Esophagus muscularis mucosa (tissue), 4 donors: ENCODE measurements at regions not wholly inside any gene's neighbourhood (a gene's known extent, or its start where the extent isn't known, plus 50 kb on each side); places are given as distances from the start of the nearest gene placed in this dataset.

ENCODE experiments used
- DNase-seq: peaks from one replicate; pipeline ENCODE4 v3.0.0-alpha.2; 2017; ENCODE audit errors: extremely low spot score
- H3K27ac ChIP-seq, 4 donors: fragments of 200-600 bp; sonication (generic); replicated peaks in 1 of 4; 1 replicate in 3 of 4; 2 replicates in 1 of 4; pipeline ENCODE4 v1.5.1; 2016 to 2019; ENCODE audit warnings: mild to moderate bottlenecking in 1 of 4
- H3K27me3 ChIP-seq, 4 donors: fragments of 200-600 bp; sonication (generic); one replicate each; pipeline versions ENCODE4 v1.5.1 to v1.6.0; 2016 to 2019
- H3K36me3 ChIP-seq, 4 donors: fragments of 200-600 bp; sonication (generic); one replicate each; pipeline ENCODE4 v1.5.1; 2016 to 2019
- H3K4me1 ChIP-seq, 4 donors: fragments of 200-600 bp; sonication (generic); one replicate each; pipeline ENCODE4 v1.5.1; 2016 to 2019
- H3K4me3 ChIP-seq, 4 donors: fragments of 200-600 bp; sonication (generic); 1 replicate in 2 of 4; 2 replicates in 2 of 4; pipeline ENCODE4 v1.5.1; 2016 to 2019; ENCODE audit warnings: mild to moderate bottlenecking in 4 of 4, moderate library complexity in 1 of 4
- H3K9me3 ChIP-seq, 4 donors: fragments of 200-600 bp; sonication (generic); 1 replicate in 3 of 4; 2 replicates in 1 of 4; pipeline ENCODE4 v1.5.1; 2016 to 2019
- CTCF ChIP-seq, 3 experiments: fragments of 200-600 bp in 2 of 3; fragments of 450-650 bp in 1 of 3; sonication (generic) in 2 of 3; IDR thresholded peaks; one replicate each; pipeline ENCODE4 v1.5.1; 2017 to 2019; ENCODE audit warnings: antibody characterized with exemption in 3 of 3, mild to moderate bottlenecking in 2 of 3, moderate library complexity in 1 of 3
- EP300 ChIP-seq: sonication (generic); formaldehyde crosslinking; IDR thresholded peaks from one replicate; pipeline ENCODE4 v1.6.1; 2017; ENCODE audit warnings: antibody characterized with exemption
- POLR2A ChIP-seq: fragments of 450-650 bp; IDR thresholded peaks from one replicate; pipeline ENCODE4 v1.6.1; 2017; ENCODE audit warnings: antibody characterized with exemption, moderate library complexity, mild to moderate bottlenecking, low read depth
- POLR2AphosphoS5 ChIP-seq, 2 donors: sonication (generic); formaldehyde crosslinking; IDR thresholded peaks; one replicate each; pipeline ENCODE4 v1.6.1; 2017; ENCODE audit warnings: antibody characterized with exemption in 2 of 2
- WGBS: methylation state at CpG from one replicate; pipeline ENCODE4 v1.1.5; 2018; 5-methylcytosine and 5-hydroxymethylcytosine counted together
- intact Hi-C: fragments of 100-400 bp; cut with DNase I; formaldehyde crosslinking; loops from one replicate; pipeline ENCODE4 v1.15.1; 2023

- Histone ChIP-seq H3K27me3 (no peaks in the 10 kb centered on the region), H3K36me3 (no peaks in the 10 kb centered on the region), H3K4me1 (peaks cover 14 to 34% (median 26%) of the 10 kb centered on the region in 4 donors), H3K9me3 (no peaks in the 10 kb centered on the region), H3K27ac (no peak overlapping the region), H3K4me3 (no peak overlapping the region)
- no peak for DNase-seq
- TF ChIP-seq POLR2A (no peak), EP300 (no peak), POLR2AphosphoS5 (IDR thresholded peaks at IDR 0.05) (no peak), CTCF (IDR thresholded peaks at IDR 0.05) (peak; percentile 77 to 88 (median 80))
- intact Hi-C loops, result loop anchor here (1.0 to 2.0 kb wide), 2 partner anchors 148 to 229 kb away; no protein-coding TSS in a partner anchor
- WGBS, result 28% methylated on average over 9 of the region's 14 CpGs
Measured at GRCh38 chr12:4855121-4855924, 54.4 kb upstream of the KCNA1 start.

GRCh38 chr12:4856596-4856995 is 53.1 kb upstream of the KCNA1 start:
- Histone ChIP-seq H3K4me3 (no peak overlapping the region), H3K27me3 (no peaks in the 10 kb centered on the region), H3K27ac (no peak overlapping the region), H3K36me3 (no peaks in the 10 kb centered on the region), H3K4me1 (peaks cover 16 to 42% (median 30%) of the 10 kb centered on the region in 4 donors), H3K9me3 (no peaks in the 10 kb centered on the region)
- no peak for DNase-seq
- no peak for TF ChIP-seq POLR2A
- TF ChIP-seq POLR2AphosphoS5 (IDR thresholded peaks at IDR 0.05), result no peak
- TF ChIP-seq EP300, result no peak
- TF ChIP-seq CTCF (IDR thresholded peaks at IDR 0.05), result no peak
- 77% methylated on average over 5 of the region's 5 CpGs for WGBS
- intact Hi-C loops, result no loop called here

- Histone ChIP-seq H3K4me1 (peaks cover 16 to 42% (median 30%) of the 10 kb centered on the region in 4 donors), H3K27ac (no peak overlapping the region), H3K36me3 (no peaks in the 10 kb centered on the region), H3K9me3 (no peaks in the 10 kb centered on the region), H3K27me3 (no peaks in the 10 kb centered on the region), H3K4me3 (peak overlapping the region; percentile 15 to 46 (median 25))
- TF ChIP-seq POLR2AphosphoS5 (IDR thresholded peaks at IDR 0.05) (no peak), POLR2A (no peak), EP300 (no peak), CTCF (IDR thresholded peaks at IDR 0.05) (peak; percentile 84 to 94 (median 87))
- intact Hi-C loops, result no loop called here
- DNase-seq, result no peak
- 10% methylated on average over 23 of the region's 24 CpGs for WGBS
Measured at GRCh38 chr12:4857472-4858291, 52.0 kb upstream of the KCNA1 start.

- H3K36me3 ChIP-seq, result no peaks in the 10 kb centered on the region
- H3K27ac ChIP-seq, result no peak overlapping the region
- no peaks in the 10 kb centered on the region for H3K9me3 ChIP-seq
- H3K4me3 ChIP-seq, result peak overlapping the region in 1 of 4 donors; percentile 19
- no peak for DNase-seq
- 53% methylated on average over 9 of the region's 9 CpGs for WGBS
- no peaks in the 10 kb centered on the region for H3K27me3 ChIP-seq
- intact Hi-C loops, result no loop called here
- TF ChIP-seq POLR2AphosphoS5 (IDR thresholded peaks at IDR 0.05) (no peak), POLR2A (no peak), CTCF (IDR thresholded peaks at IDR 0.05) (no peak)
- H3K4me1 ChIP-seq, result peaks cover 16 to 42% (median 30%) of the 10 kb centered on the region in 4 donors
Measured at GRCh38 chr12:4858386-4858785, 51.3 kb upstream of the KCNA1 start.
